A673 (cell line): ENCODE measurements at regions not wholly inside any gene's neighbourhood (a gene's known extent, or its start where the extent isn't known, plus 50 kb on each side); places are given as distances from the start of the nearest gene placed in this dataset.

Source experiments
- CTCF ChIP-seq: fragments of 300-800, 200-600 bp; sonication (generic); conservative IDR thresholded peaks from 2 replicates; pipeline ENCODE4 v1.5.1; 2017; ENCODE audit warnings: low read depth, mild to moderate bottlenecking, antibody characterized with exemption, low read length, moderate library complexity, mixed read lengths
- EZH2 ChIP-seq: fragments of 200-600 bp; sonication (generic); IDR thresholded peaks from 2 replicates; pipeline ENCODE4 v1.6.1; 2017; ENCODE audit warnings: borderline replicate concordance, low read depth, mild to moderate bottlenecking, mixed read lengths, antibody characterized with exemption, low read length; ENCODE audit not compliant: poor library complexity, severe bottlenecking

- TF ChIP-seq CTCF, result no peak
- TF ChIP-seq EZH2, result no peak
Observed at GRCh38 chr2:225233234-225233633, 166.3 kb upstream of the NYAP2 start.
